ENCODE measurements at regions not wholly inside any gene's neighbourhood (a gene's known extent, or its start where the extent isn't known, plus 50 kb on each side); places are given as distances from the start of the nearest gene placed in this dataset.

GRCh38 chr18:67980241-67980640, 463.7 kb upstream of the DSEL start:
- ChIA-PET POLR2A (no interaction called here), CTCF (no interaction called here)
- ATAC-seq = no peak
- in situ Hi-C loops (cut with HindIII; ENCODE audit: low pct_unique_long_range_greater_than_20kb, low sequenced_read_pairs) (no loop called here), intact Hi-C loops (cut with micrococcal nuclease; ENCODE audit: unreplicated experiment) (no loop called here)
- no TSS peak for BruUV-seq (replicated peaks)
- TF ChIP-seq POLR2AphosphoS5 (IDR thresholded peaks at IDR 0.05; ENCODE audit: low read depth, low read length) = no peak
- TF ChIP-seq TCF7L2 (IDR thresholded peaks at IDR 0.05; ENCODE audit: low read depth, low read length) = no peak
- TF ChIP-seq REST (IDR thresholded peaks at IDR 0.05; ENCODE audit: insufficient read depth in 1 of 2, low read depth in 2 of 2, low read length in 1 of 2) = no peak
- TF ChIP-seq CTCF (IDR thresholded peaks at IDR 0.05) = no peak
- no peak for TF ChIP-seq SIN3A (IDR thresholded peaks at IDR 0.05; ENCODE audit: borderline replicate concordance, insufficient read depth, low read depth, low read length)
- Histone ChIP-seq H3K27ac (ENCODE audit: low read length) (no peak overlapping the region), H3K9me3 (ENCODE audit: control insufficient read depth, insufficient read depth, low read depth, low read length) (no peaks in the 10 kb centered on the region), H3K4me3 (ENCODE audit: low read depth in 2 of 2, low read length in 2 of 2) (no peak overlapping the region), H3K27me3 (ENCODE audit: control insufficient read depth, insufficient read depth, low read length) (no peaks in the 10 kb centered on the region), H3K4me1 (ENCODE audit: control insufficient read depth, insufficient read depth, low read length) (no peaks in the 10 kb centered on the region), H3K36me3 (ENCODE audit: control insufficient read depth, insufficient read depth, low read length) (no peaks in the 10 kb centered on the region)
- DNase-seq (ENCODE audit: low read depth, low spot score) = no peak

GRCh38 chr18:67977067-67977616, 460.6 kb upstream of the DSEL start:
- ATAC-seq = no peak
- POLR2A ChIA-PET = no interaction called here
- intact Hi-C loops (cut with micrococcal nuclease; ENCODE audit: unreplicated experiment) (no loop called here), in situ Hi-C loops (cut with HindIII; ENCODE audit: low pct_unique_long_range_greater_than_20kb, low sequenced_read_pairs) (no loop called here)
- TF ChIP-seq SIN3A (IDR thresholded peaks at IDR 0.05; ENCODE audit: borderline replicate concordance, insufficient read depth, low read depth, low read length) (no peak), TCF7L2 (IDR thresholded peaks at IDR 0.05; ENCODE audit: low read depth, low read length) (no peak), REST (IDR thresholded peaks at IDR 0.05; ENCODE audit: insufficient read depth in 1 of 2, low read depth in 2 of 2, low read length in 1 of 2) (no peak), POLR2AphosphoS5 (IDR thresholded peaks at IDR 0.05; ENCODE audit: low read depth, low read length) (no peak), CTCF (IDR thresholded peaks at IDR 0.05) (no peak)
- no peak overlapping the region for H3K27ac ChIP-seq (ENCODE audit: low read length)
- no peaks in the 10 kb centered on the region for H3K27me3 ChIP-seq (ENCODE audit: control insufficient read depth, insufficient read depth, low read length)
- no peaks in the 10 kb centered on the region for H3K36me3 ChIP-seq (ENCODE audit: control insufficient read depth, insufficient read depth, low read length)
- no peak for DNase-seq (ENCODE audit: low read depth, low spot score)
- no peaks in the 10 kb centered on the region for H3K9me3 ChIP-seq (ENCODE audit: control insufficient read depth, insufficient read depth, low read depth, low read length)
- no peak overlapping the region for H3K4me3 ChIP-seq (ENCODE audit: low read depth in 2 of 2, low read length in 2 of 2)
- CTCF ChIA-PET = no interaction called here
- no TSS peak for BruUV-seq (replicated peaks)
- H3K4me1 ChIP-seq (ENCODE audit: control insufficient read depth, insufficient read depth, low read length) = no peaks in the 10 kb centered on the region
